ENCODE measurements at regions not wholly inside any gene's neighbourhood (a gene's known extent, or its start where the extent isn't known, plus 50 kb on each side); places are given as distances from the start of the nearest gene placed in this dataset. TPM values are rescaled to one million over a fixed set of nuclear protein-coding genes. Genes with fewer than 3 reads are reported as not detected.

DNA sequence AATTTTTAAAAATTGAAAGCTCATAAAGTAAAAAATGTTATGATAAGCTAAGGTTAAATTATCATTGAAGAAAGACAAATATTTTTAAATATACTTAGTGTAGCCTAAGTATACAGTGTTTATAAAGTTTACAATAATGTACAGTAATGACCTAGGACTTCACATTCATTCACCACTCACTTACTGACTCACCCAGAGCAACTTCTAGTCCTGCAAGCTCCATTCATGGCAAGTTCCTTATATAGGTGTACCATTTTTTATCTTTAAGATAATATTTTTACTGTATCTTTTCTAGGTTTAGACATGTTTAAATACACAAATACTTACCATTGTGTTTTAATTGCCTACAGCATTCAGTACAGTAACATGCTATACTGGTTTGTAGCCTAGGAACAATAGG, 112.3 kb upstream of the RADX start:
- Mint-ChIP-seq H3K4me1 (peaks cover 14% of the 10 kb centered on the region), H3K27ac (no peak overlapping the region), H3K4me3 (no peak overlapping the region), H3K27me3 (ENCODE audit: insufficient read depth, low read depth) (no peaks in the 10 kb centered on the region), H3K36me3 (no peaks in the 10 kb centered on the region), H3K9me3 (no peaks in the 10 kb centered on the region)
- DNase-seq (ENCODE audit: low spot score), result no peak
- Histone ChIP-seq H3K27me3 (no peaks in the 10 kb centered on the region), H3K4me1 (no peaks in the 10 kb centered on the region), H3K27ac (no peak overlapping the region), H3K9ac (no peak overlapping the region), H3K4me3 (no peak overlapping the region), H3K36me3 (no peaks in the 10 kb centered on the region), H3K9me3 (ENCODE audit: low read depth) (peaks cover 4% of the 10 kb centered on the region), H2AFZ (replicated peaks) (no peak overlapping the region), H3K4me2 (no peak overlapping the region), H3K79me2 (ENCODE audit: low read depth) (no peaks in the 10 kb centered on the region), H3F3A (ENCODE audit: low read depth) (no peaks in the 10 kb centered on the region), H4K20me1 (ENCODE audit: low read depth) (no peaks in the 10 kb centered on the region)
- TF ChIP-seq EZH2phosphoT487 (IDR thresholded peaks at IDR 0.05), result no peak
- TF ChIP-seq CTCF (IDR thresholded peaks at IDR 0.05), result no peak
- TF ChIP-seq EZH2 (IDR thresholded peaks at IDR 0.05), result no peak

- Histone ChIP-seq H3K4me3 (no peak overlapping the region), H3K27ac (no peak overlapping the region), H3K9ac (no peak overlapping the region), H3K9me3 (ENCODE audit: low read depth) (peaks cover 10% of the 10 kb centered on the region), H2AFZ (replicated peaks) (no peak overlapping the region), H3F3A (ENCODE audit: low read depth) (no peaks in the 10 kb centered on the region), H3K36me3 (no peaks in the 10 kb centered on the region), H3K79me2 (ENCODE audit: low read depth) (no peaks in the 10 kb centered on the region), H3K4me1 (no peaks in the 10 kb centered on the region), H4K20me1 (ENCODE audit: low read depth) (no peaks in the 10 kb centered on the region), H3K4me2 (no peak overlapping the region), H3K27me3 (no peaks in the 10 kb centered on the region)
- no peak for DNase-seq (ENCODE audit: low spot score)
- Mint-ChIP-seq H3K36me3 (no peaks in the 10 kb centered on the region), H3K27ac (no peak overlapping the region), H3K4me1 (peaks cover 5% of the 10 kb centered on the region), H3K27me3 (ENCODE audit: insufficient read depth, low read depth) (no peaks in the 10 kb centered on the region), H3K4me3 (no peak overlapping the region), H3K9me3 (no peaks in the 10 kb centered on the region)
- TF ChIP-seq CTCF (IDR thresholded peaks at IDR 0.05), result no peak
- TF ChIP-seq EZH2 (IDR thresholded peaks at IDR 0.05), result no peak
These were observed 100.9 kb upstream of the RADX start for GRCh38 chrX:106510713-106511403.

Small RNA genes lying in the stretch of these regions (small RNA-seq; reads per million reads assigned to genes)
- gene AL133271.1, result not detected
- gene RF00019, result not detected
